Gastroesophageal sphincter (tissue), 4 donors: ENCODE measurements at regions not wholly inside any gene's neighbourhood (a gene's known extent, or its start where the extent isn't known, plus 50 kb on each side); places are given as distances from the start of the nearest gene placed in this dataset.

Source experiments
- ATAC-seq: fragments of 150-250 bp; one replicate; pipeline ENCODE4 v1.9.1; 2016; ENCODE audit warnings: mild to moderate bottlenecking, moderate library complexity
- H3K27ac ChIP-seq, 4 donors: fragments of 200-600 bp; sonication (generic) in 3 of 4; 1 replicate in 3 of 4; 2 replicates in 1 of 4; pipeline ENCODE4 v1.5.1; 2016 to 2019
- H3K27me3 ChIP-seq: fragments of 200-600 bp; sonication (generic); one replicate; pipeline ENCODE4 v1.5.1; 2019
- H3K36me3 ChIP-seq, 2 donors: fragments of 200-600 bp; sonication (generic); one replicate each; pipeline ENCODE4 v1.5.1; 2019; ENCODE audit warnings: control low read depth in 1 of 2
- H3K4me1 ChIP-seq, 3 donors: fragments of 200-600 bp; sonication (generic); 1 replicate in 2 of 3; 2 replicates in 1 of 3; pipeline ENCODE4 v1.5.1; 2016 to 2019; ENCODE audit warnings: control low read depth in 2 of 3
- H3K4me3 ChIP-seq, 2 donors: fragments of 200-600 bp; sonication (generic); one replicate each; pipeline ENCODE4 v1.5.1; 2019; ENCODE audit warnings: mild to moderate bottlenecking in 1 of 2, moderate library complexity in 1 of 2
- H3K9me3 ChIP-seq, 3 donors: fragments of 200-600 bp; sonication (generic); one replicate each; pipeline ENCODE4 v1.5.1; 2017 to 2019; ENCODE audit warnings: control low read depth in 2 of 3
- CTCF ChIP-seq, 4 experiments: fragments of 200-600 bp in 2 of 4; fragments of 450-650 bp in 2 of 4; sonication (generic) in 1 of 4; IDR thresholded peaks; one replicate each; pipeline ENCODE4 v1.5.1; 2017 to 2019; ENCODE audit warnings: antibody characterized with exemption in 4 of 4, mild to moderate bottlenecking in 2 of 4, moderate library complexity in 2 of 4
- EP300 ChIP-seq: sonication (generic); formaldehyde crosslinking; IDR thresholded peaks from one replicate; pipeline ENCODE4 v1.6.1; 2017; ENCODE audit warnings: antibody characterized with exemption, mild to moderate bottlenecking
- POLR2A ChIP-seq, 2 donors: fragments of 450-650 bp; IDR thresholded peaks; one replicate each; pipeline ENCODE4 v1.6.1; 2017; ENCODE audit warnings: antibody characterized with exemption in 2 of 2, mild to moderate bottlenecking in 2 of 2, moderate library complexity in 1 of 2
- POLR2AphosphoS5 ChIP-seq: sonication (generic); formaldehyde crosslinking; IDR thresholded peaks from one replicate; pipeline ENCODE4 v1.6.1; 2017; ENCODE audit warnings: antibody characterized with exemption
- WGBS, 2 donors: methylation state at CpG; one replicate each; pipeline ENCODE4 v1.1.5; 2018; ENCODE audit warnings: low coverage in 1 of 2; 5-methylcytosine and 5-hydroxymethylcytosine counted together

- no peak overlapping the region for H3K4me3 ChIP-seq
- no peaks in the 10 kb centered on the region for H3K9me3 ChIP-seq
- no peak for ATAC-seq
- WGBS, 2 donors: 43 to 78% methylated on average over 1 to 2 of the region's 2 CpGs
- TF ChIP-seq POLR2A (IDR thresholded peaks at IDR 0.05) (no peak), EP300 (no peak), CTCF (IDR thresholded peaks at IDR 0.05) (no peak)
- peaks cover 0 to 5% (median 0%) of the 10 kb centered on the region in 3 donors for H3K4me1 ChIP-seq
- peak overlapping the region in 1 of 4 donors; percentile 3 for H3K27ac ChIP-seq
- H3K27me3 ChIP-seq: peaks cover 5% of the 10 kb centered on the region
- no peaks in the 10 kb centered on the region for H3K36me3 ChIP-seq
These were observed 186.9 kb upstream of the LNX1 start for GRCh38 chr4:53778155-53778554.

GRCh38 chr4:53777244-53777984 is 186.1 kb upstream of the LNX1 start:
- peak; percentile 88 for ATAC-seq
- 48 to 57% methylated on average over 4 of the region's 4 CpGs for WGBS, 2 donors
- peaks cover 0 to 5% (median 0%) of the 10 kb centered on the region in 3 donors for H3K4me1 ChIP-seq
- H3K4me3 ChIP-seq: no peak overlapping the region
- no peaks in the 10 kb centered on the region for H3K9me3 ChIP-seq
- no peak for TF ChIP-seq POLR2AphosphoS5
- TF ChIP-seq CTCF (IDR thresholded peaks at IDR 0.05): no peak
- no peak for TF ChIP-seq POLR2A (IDR thresholded peaks at IDR 0.05)
- TF ChIP-seq EP300: no peak
- peaks cover 5% of the 10 kb centered on the region for H3K27me3 ChIP-seq
- H3K27ac ChIP-seq: peak overlapping the region in 2 of 4 donors; percentile 3 to 28
- H3K36me3 ChIP-seq: no peaks in the 10 kb centered on the region

GRCh38 chr4:53776141-53776540 is 184.9 kb upstream of the LNX1 start:
- no peak overlapping the region for H3K27ac ChIP-seq
- ATAC-seq: no peak
- H3K36me3 ChIP-seq: no peaks in the 10 kb centered on the region
- no peak for TF ChIP-seq EP300
- no peak for TF ChIP-seq POLR2AphosphoS5
- no peak for TF ChIP-seq POLR2A (IDR thresholded peaks at IDR 0.05)
- TF ChIP-seq CTCF (IDR thresholded peaks at IDR 0.05): no peak
- no peak overlapping the region for H3K4me3 ChIP-seq
- H3K27me3 ChIP-seq: peaks cover 5% of the 10 kb centered on the region
- H3K4me1 ChIP-seq: no peaks in the 10 kb centered on the region
- WGBS, 2 donors: 94 to 100% methylated on average over 2 of the region's 2 CpGs
- H3K9me3 ChIP-seq: no peaks in the 10 kb centered on the region

GRCh38 chr4:53775381-53775780 is 184.1 kb upstream of the LNX1 start:
- no peaks in the 10 kb centered on the region for H3K27me3 ChIP-seq
- WGBS, 2 donors: 92 to 100% methylated on average over 4 of the region's 4 CpGs
- no peak for TF ChIP-seq POLR2AphosphoS5
- no peak for TF ChIP-seq CTCF (IDR thresholded peaks at IDR 0.05)
- TF ChIP-seq POLR2A (IDR thresholded peaks at IDR 0.05): no peak
- no peak for TF ChIP-seq EP300
- no peak for ATAC-seq
- H3K4me3 ChIP-seq: no peak overlapping the region
- no peaks in the 10 kb centered on the region for H3K4me1 ChIP-seq
- H3K27ac ChIP-seq: no peak overlapping the region
- H3K9me3 ChIP-seq: no peaks in the 10 kb centered on the region
- H3K36me3 ChIP-seq: no peaks in the 10 kb centered on the region

- H3K9me3 ChIP-seq: no peaks in the 10 kb centered on the region
- H3K27ac ChIP-seq: no peak overlapping the region
- H3K4me3 ChIP-seq: no peak overlapping the region
- no peaks in the 10 kb centered on the region for H3K4me1 ChIP-seq
- H3K27me3 ChIP-seq: no peaks in the 10 kb centered on the region
- ATAC-seq: no peak
- no peaks in the 10 kb centered on the region for H3K36me3 ChIP-seq
- TF ChIP-seq POLR2A (IDR thresholded peaks at IDR 0.05): no peak
- no peak for TF ChIP-seq POLR2AphosphoS5
- TF ChIP-seq CTCF (IDR thresholded peaks at IDR 0.05): no peak
- no peak for TF ChIP-seq EP300
- 30 to 69% methylated on average over 2 to 3 of the region's 3 CpGs for WGBS, 2 donors
These were observed 180.0 kb upstream of the LNX1 start for GRCh38 chr4:53771326-53771725.
